HG02678 (cell line): ENCODE measurements at regions not wholly inside any gene's neighbourhood (a gene's known extent, or its start where the extent isn't known, plus 50 kb on each side); places are given as distances from the start of the nearest gene placed in this dataset.
A peak's percentile ranks its signal among the peaks of the same experiment; 100 is the strongest.
"Not testable (repeated sequence)": the region's sequence is repeated elsewhere in the genome, so short reads cannot be mapped to it uniquely, and the experiment has no call there.

Source experiments
- ATAC-seq: cut with Tn5 transposase; IDR thresholded peaks from one replicate; pipeline ENCODE4 v1.9.1; 2021; ENCODE audit warnings: mild to moderate bottlenecking, moderate library complexity; ENCODE audit not compliant: unreplicated experiment

DNA sequence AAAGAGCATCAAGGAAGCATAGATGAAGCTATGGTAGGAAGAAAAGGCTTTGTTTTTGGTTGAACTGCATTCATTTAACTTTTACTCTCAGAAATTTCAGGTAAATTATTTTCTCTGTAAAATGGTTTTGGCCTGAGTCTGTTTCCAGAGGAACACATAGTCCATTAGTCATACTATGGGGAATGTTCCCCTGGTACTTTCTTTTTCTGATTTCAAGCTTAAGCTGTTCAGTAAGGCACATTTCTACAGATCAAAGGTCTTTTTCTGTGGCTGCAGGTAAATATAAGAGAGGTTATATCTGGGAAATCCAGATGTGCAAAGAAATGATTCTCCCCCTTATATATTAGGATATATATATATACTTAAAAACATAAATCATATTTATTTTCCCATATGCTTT is 1744.4 kb upstream of the ADGRL3 start:
- no peak for ATAC-seq

DNA sequence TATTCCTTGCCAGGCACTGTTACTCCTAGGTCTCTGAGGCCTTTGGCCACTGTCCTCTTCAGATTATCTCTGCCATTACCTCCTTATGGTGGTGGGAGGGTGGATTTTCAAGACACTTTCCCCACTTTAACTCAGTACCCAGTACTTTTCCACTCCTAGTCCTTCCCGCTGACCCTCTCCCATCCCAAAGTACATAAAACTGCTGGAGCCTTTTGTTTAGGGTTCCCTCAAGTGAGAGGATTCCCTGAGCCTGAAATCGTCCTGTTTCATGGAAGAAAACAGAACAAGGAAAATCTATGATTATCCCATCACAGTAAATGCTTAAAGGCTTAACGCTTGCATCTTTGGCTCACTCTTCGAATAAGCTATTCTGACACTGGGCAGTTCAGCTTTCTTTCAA is 1742.5 kb upstream of the ADGRL3 start:
- ATAC-seq: no peak

DNA sequence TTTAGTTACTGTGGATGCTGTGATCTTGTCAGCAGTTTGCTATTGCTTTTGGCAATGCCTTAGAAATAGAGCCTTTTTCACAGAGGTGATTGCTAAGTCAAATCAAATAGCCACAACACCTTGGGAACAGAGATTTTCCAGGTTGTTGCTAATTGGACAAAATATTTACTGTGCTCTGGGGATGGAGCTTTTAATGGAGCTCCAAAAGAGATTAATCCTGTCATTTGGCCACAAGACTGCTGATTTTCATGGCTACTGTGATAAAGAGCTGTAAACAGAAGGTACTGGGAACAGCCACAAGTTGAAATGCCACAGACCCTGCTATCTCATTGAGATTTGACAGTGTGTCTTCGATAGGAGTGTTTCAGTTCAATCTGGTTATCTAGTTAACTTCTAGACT is 1715.2 kb upstream of the ADGRL3 start:
- ATAC-seq: no peak

DNA sequence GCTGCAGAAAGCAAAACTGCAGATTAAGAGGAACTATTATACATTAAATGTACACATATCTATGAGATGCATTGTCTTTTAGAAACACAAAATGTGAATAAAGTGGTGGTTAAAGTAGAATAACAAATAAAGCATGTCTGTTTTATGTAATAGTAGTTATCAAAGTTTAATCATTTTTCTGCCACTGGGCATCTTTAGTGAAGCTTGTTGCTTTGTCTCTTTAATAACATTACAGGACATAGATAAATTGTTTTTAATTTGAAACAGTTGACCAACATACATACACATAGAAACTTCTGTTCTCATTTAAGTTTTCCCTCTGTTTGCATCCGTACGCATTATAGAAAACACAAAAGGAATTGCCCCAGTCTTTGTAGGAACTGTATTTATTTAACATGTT is 1700.0 kb upstream of the ADGRL3 start:
- no peak for ATAC-seq

DNA sequence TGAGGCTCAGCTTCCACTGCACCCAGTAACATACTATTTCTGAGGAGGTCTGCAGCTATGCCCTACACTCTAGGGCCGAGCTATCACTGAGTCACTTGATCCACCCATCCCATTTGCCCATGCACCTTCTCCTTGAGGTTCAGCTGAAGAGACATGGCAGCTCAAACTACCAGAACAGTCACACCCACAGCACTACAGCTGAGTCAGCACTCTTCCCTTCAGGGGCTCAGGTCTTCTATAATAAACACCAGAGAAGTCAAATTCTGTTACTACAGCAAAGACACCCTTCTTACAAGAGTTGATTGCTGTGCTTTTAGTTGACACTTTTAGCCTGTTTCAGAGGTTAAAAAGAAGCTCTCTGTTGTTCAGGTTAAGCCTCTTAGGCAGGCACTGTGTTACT is 1696.4 kb upstream of the ADGRL3 start:
- no peak for ATAC-seq

DNA sequence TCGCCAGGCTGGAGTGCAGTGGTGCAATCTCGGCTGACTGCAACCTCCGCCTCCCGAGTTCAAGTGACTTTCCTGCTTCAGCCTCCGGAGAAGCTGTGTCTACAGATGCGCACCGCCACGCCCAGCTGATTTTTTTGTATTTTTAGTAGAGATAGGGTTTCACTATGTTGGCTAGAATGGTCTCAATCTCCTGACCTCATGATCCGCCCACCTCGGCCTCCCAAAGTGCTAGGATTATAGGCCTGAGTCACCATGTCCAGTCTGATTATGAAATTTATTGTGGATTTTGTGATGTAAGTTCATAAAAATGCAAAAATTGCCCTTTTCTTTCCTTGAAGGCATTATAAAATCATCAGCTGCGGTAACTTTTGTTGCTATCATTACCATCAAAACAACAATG is 1688.3 kb upstream of the ADGRL3 start:
- ATAC-seq: not testable (repeated sequence)

DNA sequence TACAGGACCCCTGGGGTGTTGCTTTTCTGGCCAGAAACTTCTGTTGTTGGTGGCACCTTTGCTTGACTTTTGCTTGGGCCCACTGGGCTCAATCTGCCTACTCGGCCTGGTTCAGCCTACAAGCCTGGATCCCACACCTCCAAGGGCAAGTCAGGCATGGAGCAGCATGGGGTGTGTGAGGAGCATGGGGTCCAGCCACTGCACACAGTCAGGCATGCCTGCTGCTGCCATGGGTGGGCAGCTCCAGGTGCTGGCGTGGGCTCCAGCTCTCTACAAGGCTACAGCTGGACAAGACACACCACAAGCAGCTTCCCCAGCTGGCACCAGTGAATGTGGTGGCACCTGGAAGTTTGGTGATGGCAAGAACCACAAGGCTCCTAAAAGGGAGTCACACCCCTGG is 1683.1 kb upstream of the ADGRL3 start:
- no peak for ATAC-seq

DNA sequence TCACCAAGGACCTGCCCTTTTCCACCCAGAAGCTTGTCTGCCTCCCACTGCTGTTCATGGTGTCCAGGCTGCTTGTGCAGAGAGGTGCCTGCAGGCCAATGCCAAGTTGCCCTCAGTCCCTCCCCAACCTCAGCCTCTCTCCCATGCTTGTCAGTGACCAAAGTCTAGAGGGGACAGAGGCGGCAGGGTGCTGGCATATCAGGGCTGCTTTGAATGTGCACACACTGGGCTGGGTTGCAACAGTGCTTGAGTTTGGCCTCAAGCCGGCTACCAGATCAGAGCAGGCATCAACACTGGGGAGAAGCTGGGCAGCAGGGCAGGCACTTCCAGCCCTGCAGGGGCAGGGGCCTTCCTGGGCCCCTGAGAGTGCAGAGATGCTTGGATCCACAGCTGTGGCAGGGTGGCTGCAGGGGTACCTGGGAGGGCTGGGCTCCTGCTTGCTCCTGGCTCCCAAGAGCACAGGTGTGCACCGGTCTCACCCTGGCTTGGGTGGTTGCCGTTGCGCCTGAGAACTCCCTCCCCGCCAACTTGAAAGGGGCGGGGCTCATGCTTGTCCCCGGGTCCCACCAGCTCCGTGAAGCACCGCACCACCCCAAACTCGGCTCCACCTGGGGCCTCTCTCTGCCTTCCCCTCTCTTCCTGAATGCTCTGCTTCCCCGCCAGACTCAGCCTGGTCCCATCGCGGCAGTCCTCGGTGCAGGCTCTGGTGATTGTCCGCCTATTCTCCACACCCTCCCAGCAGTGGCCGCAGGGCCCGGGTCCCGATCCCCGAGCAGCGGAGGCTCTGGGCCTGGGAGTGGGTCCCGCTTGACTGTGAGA is 1681.9 kb upstream of the ADGRL3 start:
- ATAC-seq: no peak

DNA sequence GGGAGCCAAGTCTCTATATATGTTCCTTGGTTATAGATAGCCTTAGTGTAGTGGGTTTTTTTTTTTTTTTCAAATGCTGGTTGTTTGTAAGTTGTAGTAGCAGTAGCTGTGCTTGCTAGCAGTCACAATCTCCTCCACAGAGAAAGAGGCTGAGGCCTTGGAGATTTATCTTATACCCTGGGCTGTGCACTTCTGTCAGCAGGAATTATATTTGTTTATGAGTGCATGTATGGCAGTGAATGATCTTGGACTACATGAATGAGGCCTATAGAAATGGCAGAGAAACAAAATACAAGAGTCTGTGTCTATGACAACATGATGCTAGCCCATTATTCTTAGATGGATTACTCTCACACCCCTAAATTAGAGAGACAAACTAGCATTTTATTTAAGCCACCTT is 1674.2 kb upstream of the ADGRL3 start:
- ATAC-seq: no peak

DNA sequence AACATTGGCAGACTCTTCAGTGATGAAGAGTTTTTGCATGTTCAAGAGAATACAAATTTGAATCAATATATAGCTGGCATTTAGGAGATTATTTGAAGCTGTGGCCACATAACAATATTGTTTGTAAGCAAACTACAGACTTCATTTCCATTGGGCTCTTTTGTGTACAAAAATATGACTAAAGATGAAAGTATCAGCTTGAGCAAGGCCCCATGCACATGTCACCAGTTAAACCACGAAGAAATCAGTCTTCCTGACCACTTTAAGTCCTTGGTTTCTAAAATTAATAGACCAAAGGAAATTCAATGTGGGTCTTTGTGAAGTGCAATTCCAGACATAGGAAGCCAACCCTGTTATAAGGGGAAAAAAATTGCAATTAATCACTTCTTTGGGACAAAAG is 1664.6 kb upstream of the ADGRL3 start:
- ATAC-seq: peak; percentile 56

DNA sequence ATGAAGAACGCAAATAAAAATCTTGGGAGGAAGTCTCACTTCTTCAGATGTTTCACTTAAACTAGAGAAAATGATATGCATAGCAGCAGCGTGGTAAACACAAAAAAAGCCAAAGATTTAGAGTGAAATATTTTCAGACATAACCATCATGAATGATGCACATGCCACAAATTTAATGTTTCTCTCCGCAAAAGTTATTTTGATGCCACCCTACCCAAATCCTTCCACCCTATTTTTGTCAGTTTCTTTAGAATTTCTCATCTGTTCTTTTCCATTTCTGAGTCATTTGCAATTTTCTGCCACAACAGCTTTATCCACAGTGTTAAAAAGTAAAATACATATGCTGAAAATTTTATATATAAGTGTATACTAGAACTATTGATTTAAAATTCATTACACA is 1663.7 kb upstream of the ADGRL3 start:
- ATAC-seq: no peak

DNA sequence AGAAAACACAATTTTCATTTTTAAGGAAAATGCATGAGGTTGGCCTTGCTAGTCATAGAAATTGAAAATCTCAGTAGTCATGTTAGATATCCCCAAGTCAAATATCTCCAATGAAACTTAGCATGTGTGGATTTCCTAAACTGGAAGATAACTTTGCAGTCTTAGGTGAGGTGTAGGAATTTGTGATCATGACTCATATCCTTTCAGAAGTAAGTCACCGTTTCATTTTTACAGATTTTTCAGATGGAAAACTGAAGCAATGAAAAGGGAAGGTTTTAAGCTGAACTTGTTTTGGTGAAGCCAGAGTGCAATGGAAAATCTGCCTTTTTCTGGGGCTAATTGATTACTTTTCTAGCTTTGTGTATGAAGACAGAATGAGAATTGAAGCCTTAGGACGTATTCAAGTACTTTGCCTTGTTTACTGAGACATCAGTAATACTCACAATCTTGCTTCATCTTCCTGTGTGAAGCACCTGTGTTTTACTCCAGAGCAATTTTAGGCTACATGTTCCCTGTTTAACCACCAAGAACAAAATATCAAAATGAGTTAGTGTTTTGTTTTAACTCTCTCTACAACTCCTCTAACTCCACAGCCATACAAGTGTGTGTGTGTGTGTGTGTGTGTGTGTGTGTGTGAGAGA is 1662.8 kb upstream of the ADGRL3 start:
- no peak for ATAC-seq

DNA sequence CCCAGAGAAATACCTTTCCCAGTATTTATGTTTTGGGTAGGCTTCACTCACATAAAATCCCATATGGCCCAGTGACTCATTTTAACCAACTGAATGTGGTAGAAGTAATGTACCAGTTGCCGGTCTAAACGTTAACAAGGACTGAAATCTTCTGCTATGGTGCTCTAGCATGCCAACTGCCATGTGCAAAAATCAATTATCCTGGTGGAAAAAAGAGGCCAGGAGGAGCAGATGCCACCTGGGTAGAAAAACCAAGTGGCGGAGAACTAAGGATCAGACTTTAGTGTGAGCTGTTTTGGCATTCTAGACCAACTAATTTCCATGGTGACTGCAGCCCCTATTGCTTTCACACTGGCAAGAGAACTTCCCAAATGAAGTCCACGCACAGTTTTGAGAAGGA is 1660.7 kb upstream of the ADGRL3 start:
- ATAC-seq: no peak

DNA sequence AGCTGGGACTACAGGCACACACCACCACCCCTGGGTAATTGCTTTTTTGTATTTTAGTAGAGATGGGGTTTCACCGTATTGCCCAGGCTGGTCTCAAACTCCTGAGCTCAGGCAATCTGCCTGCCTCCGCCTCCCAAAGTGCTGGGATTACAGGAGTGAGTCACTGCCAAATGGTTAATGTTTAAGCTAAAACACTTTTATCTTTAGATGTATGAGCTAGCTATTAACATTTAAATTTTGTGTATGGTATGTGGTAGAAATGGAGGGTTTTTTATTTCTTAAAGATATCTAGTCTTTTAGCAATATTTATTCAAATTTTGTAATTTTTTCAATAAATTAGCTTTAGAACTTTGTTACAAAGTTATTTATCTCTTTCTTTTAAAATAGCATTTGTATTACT is 1659.8 kb upstream of the ADGRL3 start:
- ATAC-seq: no peak

DNA sequence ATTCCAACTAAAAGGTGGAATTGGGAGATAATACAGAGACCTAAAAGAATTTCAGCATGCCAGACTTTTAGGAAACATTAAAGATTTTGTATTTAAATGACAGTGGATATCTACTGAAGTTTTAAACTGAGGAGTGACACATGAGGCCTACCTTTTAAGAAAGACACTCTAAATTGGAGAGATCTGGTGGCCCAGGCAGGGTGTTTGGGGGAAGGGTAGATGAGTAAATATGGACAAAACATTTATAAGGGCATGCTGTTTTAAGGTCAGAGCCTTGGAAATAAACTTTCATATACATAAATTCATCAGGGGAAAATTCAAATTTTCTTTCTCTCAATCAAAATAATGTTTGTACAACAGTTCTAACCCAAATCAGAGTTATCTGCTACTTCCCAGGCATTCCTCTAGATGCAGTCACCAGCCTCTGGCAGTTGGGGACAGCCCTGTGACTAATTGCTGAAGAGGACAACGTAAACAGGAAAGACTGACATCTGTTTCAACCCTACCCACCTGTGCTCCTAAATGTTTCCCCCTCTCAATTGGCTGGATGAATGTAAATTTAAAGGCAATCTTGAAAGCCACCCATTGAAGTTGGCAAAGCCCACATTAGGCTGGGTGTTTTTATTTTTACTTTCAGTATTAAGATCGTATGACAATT is 1646.9 kb upstream of the ADGRL3 start:
- peak; percentile 99 for ATAC-seq

DNA sequence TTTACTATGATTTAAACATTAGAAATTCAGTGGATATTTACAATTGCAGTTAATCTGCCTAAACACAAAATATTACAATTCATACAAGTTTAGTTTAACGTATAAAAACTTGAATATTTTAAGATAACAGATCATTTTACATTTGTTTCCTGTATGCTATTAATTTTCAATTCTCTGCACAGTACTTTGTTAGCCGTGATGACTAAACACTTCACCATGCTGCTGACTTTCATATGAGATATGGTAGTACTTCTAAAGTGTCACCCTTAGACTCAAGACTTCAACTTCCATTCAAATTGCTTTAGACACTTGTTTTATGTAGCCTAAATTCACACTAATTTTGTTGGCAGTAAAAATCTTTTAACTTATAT is 1646.4 kb upstream of the ADGRL3 start:
- ATAC-seq: peak; percentile 58

DNA sequence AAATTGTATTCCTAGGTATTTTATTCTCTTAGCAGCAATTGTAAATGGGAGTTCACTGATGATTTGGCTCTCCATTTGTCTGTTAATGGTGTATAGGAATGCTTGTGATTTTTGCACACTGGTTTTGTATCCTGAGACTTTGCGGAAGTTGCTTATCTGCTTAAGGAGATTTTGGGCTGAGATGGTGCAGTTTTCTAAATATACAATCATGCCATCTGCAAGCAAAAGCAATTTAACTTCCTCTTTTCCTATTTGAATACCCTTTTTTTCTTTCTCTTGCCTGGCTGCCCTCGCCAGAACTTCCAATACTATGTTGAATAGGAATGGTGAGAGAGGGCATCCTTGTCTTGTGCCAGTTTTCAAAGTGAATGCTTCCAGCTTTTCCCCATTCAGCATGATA is 1643.9 kb upstream of the ADGRL3 start:
- ATAC-seq: not testable (repeated sequence)

DNA sequence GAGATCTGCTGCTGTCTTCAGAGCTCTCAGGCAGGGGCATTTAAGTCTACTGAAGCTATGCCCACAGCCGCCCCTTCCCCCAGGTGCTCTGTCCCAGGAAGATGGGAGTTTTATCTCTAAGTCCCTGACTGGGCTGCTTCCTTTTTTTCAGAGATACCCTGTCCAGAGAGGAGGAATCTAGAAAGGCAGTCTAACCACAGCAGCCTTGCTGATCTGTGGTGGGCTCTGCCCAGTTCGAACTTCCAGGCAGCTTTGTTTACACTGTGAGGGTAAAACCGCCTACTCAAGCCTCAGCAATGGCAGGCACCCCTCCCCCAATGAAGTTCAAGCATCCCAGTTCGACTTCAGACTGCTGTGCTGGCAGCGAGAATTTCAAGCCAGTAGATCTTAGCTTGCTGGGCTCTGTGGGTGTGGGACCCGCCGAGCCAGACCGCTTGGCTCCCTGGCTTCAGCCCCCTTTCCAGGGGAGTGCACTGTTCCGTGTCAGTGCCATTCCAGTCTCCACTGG is 1639.9 kb upstream of the ADGRL3 start:
- not testable (repeated sequence) for ATAC-seq

DNA sequence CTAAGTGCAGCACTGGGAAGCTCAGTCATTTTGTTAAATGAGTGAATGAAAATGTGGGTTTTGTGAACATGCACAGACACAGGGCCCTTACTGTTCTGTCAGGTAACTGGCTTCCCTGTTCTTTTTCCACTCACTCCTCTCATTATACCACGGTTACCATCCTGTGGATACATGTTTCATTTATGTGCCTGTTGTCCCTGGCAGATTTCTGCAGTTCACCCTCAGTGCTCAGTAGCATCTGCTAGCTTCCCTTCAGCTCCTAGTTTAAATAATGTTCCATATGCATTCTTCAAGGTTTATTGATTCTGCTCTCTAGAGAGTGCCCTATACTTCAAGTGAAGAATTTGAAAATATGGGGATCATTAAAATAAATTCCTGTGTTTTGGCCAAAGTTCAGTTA is 1634.3 kb upstream of the ADGRL3 start:
- no peak for ATAC-seq

DNA sequence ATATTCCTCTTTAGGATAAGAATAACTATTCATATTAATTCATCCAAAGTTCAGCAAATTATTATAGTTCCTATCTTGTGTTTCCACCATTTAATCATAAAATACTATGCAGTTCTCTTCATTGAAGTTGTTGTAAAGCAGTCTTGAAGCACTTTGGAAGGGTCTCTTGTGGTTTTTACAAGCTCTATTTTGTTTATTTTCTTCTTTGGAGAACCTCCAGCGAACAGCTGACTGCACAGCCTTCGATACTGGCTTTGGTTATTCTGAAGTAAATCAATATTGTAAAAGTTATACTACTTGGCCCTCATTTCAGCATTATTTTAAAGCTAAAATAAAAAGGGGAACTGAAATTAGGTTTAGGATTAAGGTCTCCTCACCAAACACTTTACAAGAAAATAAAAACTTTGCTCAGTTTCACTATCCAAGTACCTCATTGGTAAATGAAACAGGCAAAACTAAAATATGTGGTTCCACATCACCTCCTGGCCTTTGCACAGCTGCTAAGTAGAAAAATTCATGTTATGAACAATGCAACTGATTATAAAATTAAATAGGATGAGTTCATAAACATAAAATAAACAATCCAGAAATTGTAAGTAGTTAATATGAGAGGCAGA is 1629.2 kb upstream of the ADGRL3 start:
- peak; percentile 95 for ATAC-seq

DNA sequence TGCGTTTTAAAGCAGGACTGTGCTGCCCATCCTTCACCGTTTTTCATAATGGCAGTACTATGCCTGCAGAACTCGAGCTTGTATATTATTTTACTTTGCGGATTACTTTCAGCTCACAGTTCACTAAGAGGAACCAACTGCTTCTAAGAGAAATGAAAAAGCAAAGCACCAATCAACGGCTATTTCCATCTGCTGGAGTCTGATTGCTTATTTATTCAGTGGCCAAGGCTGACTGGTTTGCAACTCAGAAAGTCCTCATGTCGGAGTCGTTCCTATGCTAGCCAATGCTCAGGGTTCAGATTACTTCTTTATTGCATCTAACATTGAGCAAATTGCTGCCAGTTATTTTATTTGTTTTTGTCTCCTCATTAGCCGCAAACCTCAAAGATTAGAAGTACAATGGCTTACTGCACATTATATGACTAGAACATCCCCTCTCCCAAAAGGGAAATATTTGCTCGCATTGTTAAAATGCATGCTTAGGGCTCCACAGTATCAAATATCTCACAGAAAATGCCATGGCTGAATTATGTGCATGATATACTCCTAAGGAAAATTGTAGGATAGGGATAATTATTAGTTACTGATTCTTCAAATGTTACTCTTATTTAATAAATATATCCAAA is 1628.2 kb upstream of the ADGRL3 start:
- no peak for ATAC-seq
